BLaER1 treated with 17β-estradiol and CSF1 and Interleukin-3, amounts not matched to agents 10 nM and 100 nM (cell line): ENCODE measurements at regions not wholly inside any gene's neighbourhood (a gene's known extent, or its start where the extent isn't known, plus 50 kb on each side); places are given as distances from the start of the nearest gene placed in this dataset.

Experiments used
- H3K27ac ChIP-seq, 11 experiments: shearing (Covaris generic); formaldehyde crosslinking; 2 replicates each; pipeline ENCODE4 v1.8.1; 2022
- H3K27me3 ChIP-seq, 11 experiments: shearing (Covaris generic); formaldehyde crosslinking; 2 replicates each; pipeline ENCODE4 v1.8.1; 2022
- H3K36me3 ChIP-seq, 11 experiments: shearing (Covaris generic); formaldehyde crosslinking; 2 replicates each; pipeline ENCODE4 v1.8.1; 2022
- H3K4me1 ChIP-seq, 10 experiments: shearing (Covaris generic); formaldehyde crosslinking; 2 replicates each; pipeline ENCODE4 v1.8.1; 2022
- H3K4me2 ChIP-seq, 11 experiments: shearing (Covaris generic); formaldehyde crosslinking; 2 replicates each; pipeline ENCODE4 v1.8.1; 2022
- H3K4me3 ChIP-seq, 10 experiments: shearing (Covaris generic); formaldehyde crosslinking; 2 replicates each; pipeline ENCODE4 v1.8.1; 2022
- H3K9ac ChIP-seq, 11 experiments: shearing (Covaris generic); formaldehyde crosslinking; 2 replicates each; pipeline ENCODE4 v1.8.1; 2022
- H3K9me3 ChIP-seq, 11 experiments: shearing (Covaris generic); formaldehyde crosslinking; replicated peaks in 1 of 11; 2 replicates each; pipeline ENCODE4 v1.8.1; 2022
- H4K20me1 ChIP-seq, 11 experiments: shearing (Covaris generic); formaldehyde crosslinking; 2 replicates each; pipeline ENCODE4 v1.8.1; 2022
- Cebpa-rat ChIP-seq, 11 experiments: shearing (Covaris generic); IDR thresholded peaks; 2 replicates each; pipeline ENCODE4 v1.8.1; 2022

DNA sequence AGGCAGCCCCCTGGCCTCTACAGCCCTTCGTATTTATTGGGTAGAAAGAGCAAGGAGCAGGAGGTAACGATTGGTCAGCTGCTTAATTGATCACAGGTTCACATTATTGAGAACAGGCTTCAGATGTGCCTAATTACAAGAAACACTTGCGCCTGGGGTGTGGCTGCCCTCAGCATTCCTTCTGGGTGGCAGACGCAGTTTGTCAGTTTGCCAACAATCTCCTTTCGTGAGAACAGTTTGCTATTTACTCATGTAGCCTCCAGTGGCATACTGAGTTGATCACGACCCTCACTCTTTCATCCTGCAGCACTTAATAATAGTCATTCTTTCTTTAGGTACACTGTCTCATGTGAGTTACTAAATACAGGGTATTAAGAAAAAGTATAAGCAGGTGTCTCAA lies 985.6 kb downstream of the SLITRK5 start:
- no peaks in the 10 kb centered on the region for H3K36me3 ChIP-seq
- H3K4me1 ChIP-seq, result no peaks in the 10 kb centered on the region
- no peaks in the 10 kb centered on the region for H3K27me3 ChIP-seq
- H4K20me1 ChIP-seq, result no peaks in the 10 kb centered on the region
- no peak overlapping the region for H3K4me3 ChIP-seq
- H3K9me3 ChIP-seq, result peaks cover 0 to 13% (median 0%) of the 10 kb centered on the region in 11 experiments; a peak in 4 of 22 replicates
- no peak for TF ChIP-seq Cebpa-rat (IDR thresholded peaks at IDR 0.05)
- H3K27ac ChIP-seq, result no peak overlapping the region
- no peak overlapping the region for H3K9ac ChIP-seq
- H3K4me2 ChIP-seq, result no peak overlapping the region

DNA sequence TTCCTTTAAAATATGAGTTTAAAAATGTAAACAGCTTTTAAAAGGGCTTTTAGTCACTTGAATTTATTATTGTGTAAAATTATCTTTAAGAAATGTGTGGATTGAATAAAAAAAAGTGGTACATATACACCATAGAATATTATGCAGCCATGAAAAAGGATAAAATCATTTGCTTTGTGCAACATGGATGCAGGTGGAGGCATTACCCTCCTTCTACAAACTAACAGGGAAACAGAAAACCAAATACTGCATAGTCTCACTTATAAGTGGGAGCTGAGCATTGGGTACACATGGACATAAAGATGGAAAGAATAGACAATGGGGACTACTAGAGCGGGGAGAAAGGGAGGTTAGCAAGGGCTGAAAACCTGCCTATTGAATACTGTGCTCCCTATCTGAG lies 999.3 kb downstream of the SLITRK5 start:
- Histone ChIP-seq H3K27ac (no peak overlapping the region), H3K36me3 (no peaks in the 10 kb centered on the region), H3K4me3 (no peak overlapping the region), H3K9me3 (peaks cover 0 to 5% (median 3%) of the 10 kb centered on the region in 11 experiments; a peak in 2 of 22 replicates), H4K20me1 (no peaks in the 10 kb centered on the region), H3K27me3 (no peaks in the 10 kb centered on the region), H3K4me2 (no peak overlapping the region), H3K9ac (no peak overlapping the region), H3K4me1 (peaks cover 0 to 12% (median 5%) of the 10 kb centered on the region in 10 experiments; a peak in 9 of 20 replicates)
- TF ChIP-seq Cebpa-rat (IDR thresholded peaks at IDR 0.05), result no peak

DNA sequence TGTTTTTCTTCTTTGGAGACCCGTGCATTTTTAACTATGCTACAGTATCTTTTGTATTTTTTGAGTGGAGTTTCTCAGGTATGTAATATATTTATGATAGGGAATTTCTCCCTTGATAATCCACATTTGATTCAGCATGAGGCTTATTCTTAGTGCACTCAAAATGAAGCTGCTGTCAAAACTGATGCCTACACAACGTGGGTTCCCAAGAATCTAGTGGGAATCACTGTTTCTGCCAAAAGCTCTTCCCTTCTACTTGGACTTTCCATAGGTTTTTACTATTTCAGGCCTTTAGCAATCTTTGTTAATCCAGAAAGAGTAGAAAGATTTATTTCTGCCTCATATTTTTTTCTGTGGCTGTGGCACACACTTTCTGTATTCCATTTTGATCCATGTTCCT lies 1003.7 kb downstream of the SLITRK5 start:
- Histone ChIP-seq H4K20me1 (no peaks in the 10 kb centered on the region), H3K9me3 (peaks cover 0 to 5% (median 3%) of the 10 kb centered on the region in 11 experiments; a peak in 2 of 22 replicates), H3K4me3 (no peak overlapping the region), H3K27me3 (no peaks in the 10 kb centered on the region), H3K36me3 (no peaks in the 10 kb centered on the region), H3K4me1 (no peaks in the 10 kb centered on the region), H3K27ac (no peak overlapping the region), H3K9ac (no peak overlapping the region), H3K4me2 (no peak overlapping the region)
- TF ChIP-seq Cebpa-rat (IDR thresholded peaks at IDR 0.05), result no peak

DNA sequence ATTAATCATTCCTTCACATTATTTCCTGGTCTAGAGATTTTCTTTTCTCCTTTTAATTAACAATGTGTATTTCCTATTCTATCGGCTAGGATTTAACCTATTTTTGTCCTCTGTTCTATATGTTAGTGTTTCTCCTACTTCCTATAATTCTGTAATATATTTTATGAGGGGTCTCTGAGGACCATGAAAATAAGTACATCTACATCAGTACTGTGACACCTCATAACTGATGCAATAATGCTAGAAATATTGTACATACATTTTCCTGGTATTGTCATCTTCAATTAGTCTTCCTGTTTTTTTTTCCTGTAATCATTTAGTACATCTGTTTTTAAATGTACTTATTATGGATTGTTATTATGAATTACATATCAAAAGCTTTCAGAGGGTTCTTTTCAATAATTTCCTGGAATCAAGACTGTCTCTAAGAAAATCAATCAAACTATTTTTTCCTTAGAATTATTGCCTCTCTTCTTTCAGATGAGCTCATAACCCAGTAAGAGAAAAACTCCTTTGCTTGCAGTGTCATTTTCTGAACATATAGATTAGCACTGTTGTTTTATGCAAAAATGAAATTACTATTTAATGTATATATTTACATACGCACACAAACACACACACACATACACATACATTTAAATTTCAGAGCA lies 1004.3 kb downstream of the SLITRK5 start:
- no peak overlapping the region for H3K4me3 ChIP-seq
- H3K36me3 ChIP-seq, result no peaks in the 10 kb centered on the region
- no peak overlapping the region for H3K27ac ChIP-seq
- H4K20me1 ChIP-seq, result no peaks in the 10 kb centered on the region
- H3K9ac ChIP-seq, result no peak overlapping the region
- H3K27me3 ChIP-seq, result no peaks in the 10 kb centered on the region
- no peak for TF ChIP-seq Cebpa-rat (IDR thresholded peaks at IDR 0.05)
- no peaks in the 10 kb centered on the region for H3K4me1 ChIP-seq
- H3K9me3 ChIP-seq, result peaks cover 0 to 3% (median 2%) of the 10 kb centered on the region in 11 experiments; a peak in 2 of 22 replicates
- H3K4me2 ChIP-seq, result no peak overlapping the region

- no peaks in the 10 kb centered on the region for H3K9me3 ChIP-seq
- H3K9ac ChIP-seq, result no peak overlapping the region
- no peak overlapping the region for H3K4me2 ChIP-seq
- no peak for TF ChIP-seq Cebpa-rat (IDR thresholded peaks at IDR 0.05)
- no peak overlapping the region for H3K4me3 ChIP-seq
- H3K36me3 ChIP-seq, result no peaks in the 10 kb centered on the region
- H3K4me1 ChIP-seq, result no peaks in the 10 kb centered on the region
- no peaks in the 10 kb centered on the region for H3K27me3 ChIP-seq
- H3K27ac ChIP-seq, result no peak overlapping the region
- no peaks in the 10 kb centered on the region for H4K20me1 ChIP-seq
Observed at GRCh38 chr13:88676016-88676415, 1004.8 kb downstream of the SLITRK5 start.

DNA sequence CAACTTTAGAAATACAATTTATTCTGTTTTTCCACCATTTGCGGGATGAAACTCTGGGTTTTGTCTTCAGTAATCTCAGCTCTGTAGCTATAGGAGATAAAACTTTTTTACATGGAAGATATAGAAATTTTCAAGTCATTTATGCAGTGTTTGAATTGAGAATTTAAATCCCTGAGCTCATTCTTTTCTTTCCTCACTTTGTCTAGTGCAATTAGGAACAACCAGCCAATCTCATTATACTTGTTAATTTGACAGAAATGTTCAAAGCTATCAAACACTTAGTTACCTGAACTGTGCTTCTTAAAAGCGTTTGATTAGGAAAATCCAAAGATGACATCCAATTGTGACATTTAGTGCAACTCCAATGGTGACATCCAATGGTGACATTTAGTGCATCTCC lies 1014.3 kb downstream of the SLITRK5 start:
- no peak for TF ChIP-seq Cebpa-rat (IDR thresholded peaks at IDR 0.05)
- Histone ChIP-seq H3K4me2 (no peak overlapping the region), H3K4me3 (no peak overlapping the region), H3K27me3 (no peaks in the 10 kb centered on the region), H3K9me3 (no peaks in the 10 kb centered on the region), H4K20me1 (no peaks in the 10 kb centered on the region), H3K27ac (no peak overlapping the region), H3K36me3 (no peaks in the 10 kb centered on the region), H3K9ac (no peak overlapping the region), H3K4me1 (no peaks in the 10 kb centered on the region)

DNA sequence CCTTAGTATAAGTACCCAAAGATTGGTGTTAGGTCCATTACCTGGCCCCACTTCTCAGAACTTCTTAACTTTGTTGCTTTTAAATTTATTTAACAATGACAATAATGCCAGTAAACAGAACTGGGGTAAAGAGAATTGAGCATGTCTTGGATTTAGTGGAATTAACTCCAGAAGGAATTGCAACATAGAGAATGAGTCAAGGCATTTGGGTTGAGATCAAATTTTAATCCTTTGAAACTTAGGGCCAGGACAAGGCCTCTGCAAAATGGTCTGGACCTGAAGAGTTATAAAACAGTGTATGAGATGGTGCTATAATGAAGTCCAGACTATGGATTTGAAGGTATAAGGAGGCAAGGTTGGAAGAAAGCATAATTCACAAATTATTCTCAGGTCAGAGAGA lies 1030.4 kb downstream of the SLITRK5 start:
- Histone ChIP-seq H3K36me3 (no peaks in the 10 kb centered on the region), H3K4me3 (no peak overlapping the region), H3K4me2 (no peak overlapping the region), H3K9ac (no peak overlapping the region), H3K27ac (no peak overlapping the region), H3K9me3 (peaks cover 0 to 9% (median 0%) of the 10 kb centered on the region in 11 experiments; a peak in 7 of 22 replicates), H4K20me1 (no peaks in the 10 kb centered on the region), H3K27me3 (no peaks in the 10 kb centered on the region), H3K4me1 (peaks cover 0 to 25% (median 19%) of the 10 kb centered on the region in 10 experiments; a peak in 15 of 20 replicates)
- no peak for TF ChIP-seq Cebpa-rat (IDR thresholded peaks at IDR 0.05)

DNA sequence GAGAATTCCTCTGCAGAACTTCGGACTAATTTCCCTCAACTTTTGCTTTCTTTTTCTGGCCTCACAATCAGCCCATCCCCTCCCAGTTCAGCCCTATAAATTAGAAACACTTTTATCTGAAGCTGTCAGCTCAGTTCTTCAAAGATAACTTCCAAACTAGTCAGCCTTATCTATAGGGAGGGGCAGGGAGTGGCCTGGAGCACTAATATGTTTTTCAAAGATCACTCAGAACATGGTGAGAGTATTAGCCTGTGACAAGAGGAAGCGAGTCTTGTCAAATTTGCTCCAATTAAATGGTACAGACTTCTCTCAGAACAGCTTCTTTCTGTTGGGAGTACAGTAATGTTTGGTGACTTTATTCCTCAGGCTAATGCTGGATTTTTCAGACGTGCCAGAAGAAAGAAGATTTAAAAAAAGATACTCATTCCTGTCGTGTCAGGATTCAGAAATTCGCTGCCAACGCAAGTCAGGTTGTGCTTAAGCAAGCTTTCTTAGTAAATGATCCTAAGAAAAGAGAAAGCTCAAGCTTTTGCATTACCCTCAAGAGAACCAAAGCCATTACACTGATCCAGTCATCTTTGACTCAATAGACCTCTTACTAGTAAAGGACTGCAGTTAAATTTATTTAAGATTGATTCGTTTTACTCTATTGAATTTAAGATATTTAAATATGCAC lies 1033.6 kb downstream of the SLITRK5 start:
- peaks cover 12 to 56% (median 44%) of the 10 kb centered on the region in 10 experiments for H3K4me1 ChIP-seq
- H3K27ac ChIP-seq, result peak overlapping the region in 7 of 11 experiments; percentile 14 to 64 (median 47); a peak in 14 of 22 replicates
- H3K9ac ChIP-seq, result peak overlapping the region in 5 of 11 experiments; percentile 4 to 56 (median 33); a peak in 3 of 22 replicates
- H3K4me2 ChIP-seq, result peak overlapping the region; percentile 27 to 66 (median 61)
- no peak for TF ChIP-seq Cebpa-rat (IDR thresholded peaks at IDR 0.05)
- H3K36me3 ChIP-seq, result no peaks in the 10 kb centered on the region
- H3K9me3 ChIP-seq, result peaks cover 0 to 15% (median 3%) of the 10 kb centered on the region in 11 experiments; a peak in 8 of 22 replicates
- no peaks in the 10 kb centered on the region for H4K20me1 ChIP-seq
- H3K27me3 ChIP-seq, result no peaks in the 10 kb centered on the region
- peak overlapping the region in 5 of 10 experiments; percentile 0 to 36 (median 22); a peak in 4 of 20 replicates for H3K4me3 ChIP-seq

DNA sequence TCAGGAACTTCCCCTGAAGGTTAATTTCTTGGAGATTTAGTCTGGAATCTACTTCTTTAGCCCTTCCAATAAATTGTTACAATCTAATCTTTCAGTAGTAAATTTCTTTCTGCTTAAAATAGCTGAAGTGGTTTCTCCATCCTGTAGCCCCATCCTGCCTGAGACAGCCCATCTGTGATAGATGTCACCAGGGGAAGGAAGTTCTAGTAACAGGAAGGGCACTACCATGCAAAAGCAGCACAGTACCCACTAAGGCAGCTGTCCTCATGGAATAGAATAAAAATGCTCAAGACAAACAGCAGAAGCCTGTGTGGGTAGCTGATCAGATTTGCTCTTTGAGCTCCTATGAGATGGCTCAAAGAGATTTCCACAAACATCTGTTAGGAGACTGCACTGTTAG lies 1036.5 kb downstream of the SLITRK5 start:
- Histone ChIP-seq H3K9me3 (peaks cover 0 to 18% (median 8%) of the 10 kb centered on the region in 11 experiments; a peak in 9 of 22 replicates), H3K27ac (peak overlapping the region in 9 of 11 experiments; percentile 13 to 92 (median 88); a peak in 17 of 22 replicates), H3K9ac (peak overlapping the region in 8 of 11 experiments; percentile 11 to 78 (median 66); a peak in 14 of 22 replicates), H3K4me3 (peak overlapping the region in 7 of 10 experiments; percentile 27 to 45 (median 43); a peak in 10 of 20 replicates), H3K4me1 (peaks cover 12 to 56% (median 44%) of the 10 kb centered on the region in 10 experiments), H4K20me1 (no peaks in the 10 kb centered on the region), H3K36me3 (no peaks in the 10 kb centered on the region), H3K4me2 (peak overlapping the region; percentile 20 to 85 (median 72); a peak in 21 of 22 replicates), H3K27me3 (no peaks in the 10 kb centered on the region)
- 0 out of 22 replicates have a peak, but pooled peaks of 1 of the 11 experiments have one; percentile 51 for TF ChIP-seq Cebpa-rat (IDR thresholded peaks at IDR 0.05)
